KOPT-K1 (cell line): ENCODE measurements at regions not wholly inside any gene's neighbourhood (a gene's known extent, or its start where the extent isn't known, plus 50 kb on each side); places are given as distances from the start of the nearest gene placed in this dataset.

Experiments
- H3K27ac ChIP-seq: fragments of 200-600 bp; sonication (generic); 2 replicates; pipeline ENCODE4 v1.5.1; 2016; ENCODE audit warnings: antibody characterized with exemption, mild to moderate bottlenecking, low read depth, low read length; ENCODE audit not compliant: poor library complexity, severe bottlenecking
- H3K36me3 ChIP-seq: fragments of 200-600 bp; sonication (generic); 2 replicates; pipeline ENCODE4 v1.5.1; 2017; ENCODE audit warnings: antibody characterized with exemption, mild to moderate bottlenecking, low read length, moderate library complexity; ENCODE audit not compliant: insufficient read depth
- H3K9me3 ChIP-seq: fragments of 200-600 bp; sonication (generic); 2 replicates; pipeline ENCODE4 v1.5.1; 2017; ENCODE audit warnings: antibody characterized with exemption, low read length, mild to moderate bottlenecking; ENCODE audit not compliant: insufficient read depth, poor library complexity, severe bottlenecking

DNA sequence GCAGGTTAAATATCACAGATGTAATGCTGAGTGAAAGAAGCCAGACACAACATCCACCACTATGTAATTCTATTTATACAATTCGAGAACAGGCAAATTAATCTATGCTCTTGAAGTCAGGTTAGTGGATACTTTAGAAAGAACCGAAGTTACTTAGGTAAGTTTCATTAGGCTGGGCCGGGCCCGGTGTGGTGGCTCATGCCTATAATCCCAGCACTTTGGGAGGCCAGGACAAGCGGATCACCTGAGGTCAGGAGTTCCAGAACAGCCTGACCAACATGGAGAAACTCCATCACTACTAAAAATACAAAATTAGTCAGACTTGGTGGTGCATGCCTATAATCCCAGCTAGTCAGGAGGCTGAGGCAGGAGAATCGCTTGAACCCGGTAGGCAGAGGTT is 1105.7 kb downstream of the NSUN3 start:
- Histone ChIP-seq H3K9me3 (no peaks in the 10 kb centered on the region), H3K27ac (no peak overlapping the region), H3K36me3 (no peaks in the 10 kb centered on the region)

DNA sequence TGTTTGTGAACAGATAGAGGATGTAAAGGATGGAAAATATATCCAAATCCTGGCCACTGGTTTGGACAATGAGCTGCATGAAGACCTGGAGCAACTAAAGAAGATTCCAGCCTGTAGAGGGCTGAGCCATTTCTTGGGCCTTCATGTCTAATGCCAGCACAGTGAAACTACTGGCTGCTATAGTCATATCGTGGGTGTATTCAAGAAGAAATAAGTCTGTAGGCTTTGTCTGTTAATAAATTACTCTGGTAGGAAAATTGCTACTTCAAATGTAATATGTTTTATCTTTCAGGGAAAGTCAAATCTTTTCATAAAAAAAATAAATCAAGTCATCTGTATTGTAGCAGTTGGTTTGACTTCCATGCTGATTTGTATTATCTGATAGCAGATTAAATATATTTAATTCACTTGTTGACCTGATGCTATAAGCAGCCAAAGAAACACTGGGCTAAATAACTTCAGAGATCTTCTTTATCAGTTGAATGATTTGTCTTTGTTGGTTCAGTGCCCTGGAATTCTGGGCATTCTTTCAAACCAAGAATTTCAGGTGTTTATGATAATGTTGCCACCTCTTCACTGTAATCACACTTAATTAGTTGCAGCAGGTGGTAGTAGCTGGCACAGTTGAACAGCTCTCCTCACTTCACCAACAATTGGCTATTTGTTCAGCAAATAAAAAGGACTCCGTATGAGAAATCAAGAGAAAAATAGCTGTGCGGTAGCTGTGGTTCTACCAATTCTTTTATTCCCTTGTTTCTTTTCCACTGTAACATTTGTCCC is 1109.5 kb downstream of the NSUN3 start:
- H3K27ac ChIP-seq, result no peak overlapping the region
- H3K9me3 ChIP-seq, result no peaks in the 10 kb centered on the region
- H3K36me3 ChIP-seq, result no peaks in the 10 kb centered on the region

DNA sequence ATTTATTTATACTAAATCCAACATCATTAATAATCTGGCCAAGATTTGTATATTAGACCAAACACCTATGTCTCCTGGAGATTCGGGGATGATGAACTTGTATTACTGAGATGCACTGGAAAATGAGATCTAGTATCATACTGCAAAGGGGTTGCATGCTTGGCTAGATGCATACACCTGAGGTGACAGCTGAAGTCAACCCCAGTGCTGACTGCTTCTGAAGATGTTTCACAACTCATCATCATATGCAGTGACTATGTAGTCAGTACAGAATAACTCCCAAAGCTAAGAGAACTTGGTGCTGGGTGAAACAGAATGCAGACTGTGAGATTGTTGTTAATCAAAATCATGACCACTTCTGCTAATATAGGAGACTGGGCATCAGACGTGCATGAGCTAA is 1114.2 kb downstream of the NSUN3 start:
- Histone ChIP-seq H3K9me3 (no peaks in the 10 kb centered on the region), H3K36me3 (no peaks in the 10 kb centered on the region), H3K27ac (no peak overlapping the region)

DNA sequence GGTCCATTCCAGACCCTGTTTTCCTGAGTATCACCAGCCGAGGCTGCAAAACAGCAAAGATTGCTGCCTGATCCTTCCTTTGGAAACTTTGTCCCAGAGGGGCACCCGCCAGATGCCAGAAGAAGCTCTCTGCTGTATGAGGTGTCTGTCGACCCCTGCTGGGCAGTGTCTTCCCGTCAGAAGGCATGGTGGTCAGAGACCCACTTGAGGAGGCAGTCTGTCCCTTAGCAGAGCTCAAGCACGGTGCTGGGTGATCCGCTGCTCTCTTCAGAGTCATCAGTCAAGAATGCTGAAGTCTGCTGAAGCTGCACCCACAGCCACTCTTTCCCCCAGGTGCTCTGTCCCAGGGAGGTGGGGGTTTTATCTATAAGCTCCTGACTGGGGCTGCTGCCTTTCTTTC is 1121.2 kb downstream of the NSUN3 start:
- no peak overlapping the region for H3K27ac ChIP-seq
- H3K36me3 ChIP-seq, result no peaks in the 10 kb centered on the region
- no peaks in the 10 kb centered on the region for H3K9me3 ChIP-seq

DNA sequence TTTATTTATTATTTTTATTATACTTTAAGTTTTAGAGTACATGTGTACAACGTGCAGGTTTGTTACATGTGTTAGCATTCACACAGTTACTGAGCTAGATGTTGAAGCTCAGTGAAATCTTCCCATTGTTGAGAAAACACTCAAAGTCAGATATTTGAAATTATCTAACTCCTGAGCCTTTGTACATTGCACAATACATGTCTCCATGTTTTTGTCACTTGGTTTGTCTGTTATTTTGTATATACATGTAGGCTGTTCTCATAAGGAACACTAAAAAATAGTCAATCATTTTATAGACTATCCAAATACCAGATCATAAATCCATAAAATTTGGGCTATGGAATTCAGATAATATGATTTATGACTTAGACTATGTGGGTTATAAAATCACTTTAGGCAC is 1126.5 kb downstream of the NSUN3 start:
- no peak overlapping the region for H3K27ac ChIP-seq
- no peaks in the 10 kb centered on the region for H3K9me3 ChIP-seq
- no peaks in the 10 kb centered on the region for H3K36me3 ChIP-seq

DNA sequence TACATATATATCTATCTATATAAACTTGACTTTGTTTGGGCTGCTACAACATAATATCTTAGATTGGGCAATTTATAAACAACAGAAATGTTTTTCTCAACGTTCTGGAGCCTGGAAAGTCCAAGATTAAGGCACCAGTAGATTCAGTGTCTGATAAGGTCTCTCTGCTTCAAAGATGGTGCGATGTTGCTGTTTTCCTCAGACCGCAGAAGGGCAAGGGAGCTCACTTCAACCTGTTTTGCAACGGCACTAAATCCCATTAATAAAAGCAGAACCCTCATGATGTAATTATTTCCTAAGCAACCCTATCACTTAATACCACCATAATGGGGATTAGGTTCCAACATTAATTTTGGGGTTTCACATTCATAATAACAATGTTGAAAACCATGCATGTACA is 1134.8 kb downstream of the NSUN3 start:
- Histone ChIP-seq H3K36me3 (no peaks in the 10 kb centered on the region), H3K9me3 (no peaks in the 10 kb centered on the region), H3K27ac (no peak overlapping the region)

DNA sequence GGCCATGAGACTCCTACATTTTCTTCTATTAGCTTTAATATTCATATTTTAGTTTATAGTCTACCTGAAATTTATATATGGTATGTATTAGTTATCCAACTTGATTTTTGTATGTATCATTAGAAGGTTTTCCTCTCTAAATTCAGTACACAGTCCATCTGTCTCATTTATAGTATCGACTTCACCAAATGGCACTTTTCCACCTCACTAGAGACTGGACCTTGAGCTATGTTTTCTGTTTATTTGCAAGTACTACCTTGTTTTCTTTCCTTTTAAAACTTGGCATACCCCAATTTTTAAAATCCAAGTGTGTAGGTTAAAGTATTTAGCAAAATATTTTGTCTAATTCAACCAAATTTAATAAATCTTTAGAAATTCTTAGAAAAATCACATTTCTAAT is 1137.5 kb downstream of the NSUN3 start:
- peaks cover 4% of the 10 kb centered on the region for H3K9me3 ChIP-seq
- no peak overlapping the region for H3K27ac ChIP-seq
- H3K36me3 ChIP-seq, result no peaks in the 10 kb centered on the region

DNA sequence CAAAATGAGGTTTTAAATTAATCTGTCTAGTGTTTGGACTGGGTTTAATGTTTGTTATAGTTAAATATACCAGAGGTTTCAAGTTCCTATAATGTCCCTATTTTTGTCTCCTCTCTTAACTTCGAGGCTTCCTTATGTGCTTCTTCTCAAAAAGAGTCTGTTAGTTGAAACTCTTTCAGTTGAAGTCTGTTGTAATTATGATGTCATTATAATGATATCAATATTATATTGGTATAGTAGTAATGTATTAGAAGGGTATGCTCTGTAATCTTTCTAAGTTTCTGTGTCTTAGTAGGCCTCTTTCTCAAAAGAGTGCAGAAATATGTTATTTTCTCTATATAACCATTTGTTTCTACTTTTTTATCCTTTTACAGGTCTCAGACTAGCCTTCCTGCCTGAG is 1148.0 kb downstream of the NSUN3 start:
- H3K36me3 ChIP-seq, result no peaks in the 10 kb centered on the region
- H3K27ac ChIP-seq, result no peak overlapping the region
- no peaks in the 10 kb centered on the region for H3K9me3 ChIP-seq

DNA sequence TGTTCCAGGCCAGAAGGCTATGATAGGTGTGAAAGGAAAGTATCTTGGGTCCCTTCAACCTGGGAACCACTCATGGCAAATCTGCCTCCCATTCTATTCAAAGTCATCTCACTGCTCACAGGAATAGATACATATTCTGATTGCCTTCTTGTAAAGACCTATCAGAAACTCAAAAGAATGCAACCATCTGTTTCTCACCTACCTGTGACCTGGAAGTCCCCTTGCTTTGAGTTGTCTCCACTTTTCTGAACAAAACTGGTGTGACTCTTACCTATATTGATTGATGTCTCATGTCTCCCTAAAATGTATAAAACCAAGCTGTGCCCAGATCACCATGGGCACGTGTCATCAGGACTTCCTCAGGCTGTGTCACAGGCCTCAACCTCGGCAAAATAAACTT is 1149.3 kb downstream of the NSUN3 start:
- Histone ChIP-seq H3K36me3 (no peaks in the 10 kb centered on the region), H3K9me3 (peaks cover 9% of the 10 kb centered on the region), H3K27ac (no peak overlapping the region)

DNA sequence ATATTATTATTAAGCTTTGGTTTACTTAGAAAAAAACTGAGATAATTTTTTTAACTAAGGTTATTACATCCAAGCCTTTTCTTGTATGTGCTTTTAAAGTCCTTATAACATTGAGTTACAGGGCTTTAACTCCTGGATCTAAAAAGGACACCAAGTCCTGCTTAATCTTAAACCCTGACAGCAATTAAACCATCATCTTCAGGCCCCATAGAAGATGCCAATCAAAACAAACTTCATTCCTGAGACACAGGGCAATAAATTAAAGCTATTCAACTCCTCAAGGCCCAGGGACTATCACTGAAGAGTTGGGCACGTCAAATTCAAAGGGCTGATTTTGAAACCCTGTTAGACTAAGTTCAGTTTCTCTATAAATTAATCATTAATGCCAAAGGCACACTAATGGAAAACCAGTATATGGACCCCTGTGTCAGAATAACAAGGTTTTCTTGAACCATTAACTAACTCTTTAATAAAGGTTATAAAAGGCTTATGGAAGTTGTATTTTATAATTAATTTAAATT is 1152.6 kb downstream of the NSUN3 start:
- no peak overlapping the region for H3K27ac ChIP-seq
- peaks cover 16% of the 10 kb centered on the region for H3K9me3 ChIP-seq
- no peaks in the 10 kb centered on the region for H3K36me3 ChIP-seq

DNA sequence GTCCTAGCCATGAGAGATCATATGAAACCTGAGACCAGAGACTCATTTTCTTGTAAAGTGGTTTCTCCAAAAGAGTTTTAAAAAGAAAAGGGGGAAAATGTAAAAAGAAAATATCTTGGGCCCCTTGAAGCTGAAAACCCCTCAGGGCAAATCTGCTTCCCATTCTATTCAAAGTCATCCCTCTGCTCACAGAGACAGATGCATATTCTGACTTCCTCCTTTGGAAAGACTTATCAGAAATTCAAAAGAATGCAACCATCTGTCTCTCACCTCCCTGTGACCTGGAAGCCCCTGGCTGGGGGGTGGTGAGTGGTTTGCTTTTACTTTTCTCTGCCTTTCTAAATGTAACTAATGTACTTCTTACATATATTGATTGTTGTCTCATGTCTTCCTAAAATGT is 1154.8 kb downstream of the NSUN3 start:
- Histone ChIP-seq H3K9me3 (peaks cover 16% of the 10 kb centered on the region), H3K27ac (no peak overlapping the region), H3K36me3 (no peaks in the 10 kb centered on the region)

DNA sequence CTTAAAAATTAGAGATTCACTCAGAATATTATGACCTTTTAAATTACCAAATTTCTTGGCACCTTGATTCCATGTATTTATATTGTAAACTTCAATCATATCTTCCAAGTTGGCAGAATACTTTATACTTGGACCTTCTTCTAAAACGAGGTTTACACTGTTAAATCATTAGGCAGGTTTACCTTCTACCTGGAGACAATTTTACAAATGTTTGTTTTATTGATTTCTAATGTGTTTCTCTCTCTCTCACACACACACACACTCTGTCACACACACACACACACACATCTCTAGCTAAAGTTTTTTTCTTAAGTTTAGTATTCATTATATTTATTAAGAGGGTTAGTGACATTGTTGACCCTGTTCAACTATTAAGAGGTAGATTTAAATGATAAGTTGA is 1155.6 kb downstream of the NSUN3 start:
- Histone ChIP-seq H3K9me3 (peaks cover 16% of the 10 kb centered on the region), H3K27ac (no peak overlapping the region), H3K36me3 (no peaks in the 10 kb centered on the region)

DNA sequence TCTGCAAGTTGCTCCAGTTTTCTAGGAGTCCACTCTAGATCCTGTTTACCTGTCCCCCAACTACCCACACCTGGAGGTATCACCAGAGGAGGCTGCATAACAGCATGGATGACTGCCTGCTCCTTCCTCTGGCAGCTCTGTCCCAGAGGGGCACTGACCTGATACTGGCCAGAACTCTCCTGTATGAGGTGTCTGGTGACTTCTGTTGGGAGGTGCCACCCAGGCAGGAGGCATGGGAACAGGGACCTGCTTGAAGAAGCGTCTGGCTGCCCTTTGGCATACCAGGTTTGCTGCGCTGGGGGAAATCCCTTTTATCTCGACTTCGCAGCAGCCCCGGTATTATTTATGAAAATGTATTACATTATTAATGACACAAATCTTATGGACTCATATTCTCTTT is 1163.6 kb downstream of the NSUN3 start:
- Histone ChIP-seq H3K36me3 (no peaks in the 10 kb centered on the region), H3K9me3 (no peaks in the 10 kb centered on the region), H3K27ac (no peak overlapping the region)

DNA sequence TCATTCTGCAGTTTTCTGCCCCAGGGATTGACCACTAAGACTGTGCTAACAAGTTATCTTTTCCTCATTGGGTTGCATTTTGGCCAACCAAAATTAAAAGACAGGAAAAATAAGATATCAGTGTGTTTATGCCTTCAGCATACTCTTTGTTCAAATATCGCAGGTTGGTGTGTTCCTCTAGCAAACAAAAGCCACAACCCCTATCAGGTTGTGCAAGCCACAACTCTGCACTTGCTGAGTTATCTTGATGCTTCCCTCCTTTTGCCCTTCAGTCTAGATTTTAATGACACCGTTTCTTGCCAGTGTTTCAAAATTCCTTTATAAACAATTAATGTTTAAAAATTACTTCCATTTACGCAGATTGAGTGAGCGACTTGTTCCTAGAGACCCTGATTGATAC is 1164.2 kb downstream of the NSUN3 start:
- H3K36me3 ChIP-seq, result no peaks in the 10 kb centered on the region
- no peak overlapping the region for H3K27ac ChIP-seq
- no peaks in the 10 kb centered on the region for H3K9me3 ChIP-seq

DNA sequence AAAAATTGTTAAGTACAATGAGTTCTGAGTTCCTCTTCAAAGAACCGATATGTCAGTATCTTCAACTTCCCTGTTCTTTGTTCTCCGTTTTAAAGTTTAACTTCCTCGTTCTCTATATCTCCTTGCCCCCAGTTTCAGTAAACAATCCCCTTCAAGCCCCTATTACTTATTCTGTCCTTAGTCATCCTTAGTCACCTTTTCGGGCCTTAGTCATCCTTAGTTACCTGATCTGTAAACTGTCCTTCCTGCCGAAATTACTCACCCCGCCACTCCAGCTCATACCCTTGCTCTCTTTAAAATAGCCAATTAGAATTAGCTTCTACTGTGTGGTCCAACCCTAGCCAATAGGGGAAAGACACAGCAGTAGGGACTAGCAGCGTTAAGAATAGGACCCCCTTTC is 1165.6 kb downstream of the NSUN3 start:
- Histone ChIP-seq H3K36me3 (no peaks in the 10 kb centered on the region), H3K9me3 (no peaks in the 10 kb centered on the region), H3K27ac (no peak overlapping the region)

DNA sequence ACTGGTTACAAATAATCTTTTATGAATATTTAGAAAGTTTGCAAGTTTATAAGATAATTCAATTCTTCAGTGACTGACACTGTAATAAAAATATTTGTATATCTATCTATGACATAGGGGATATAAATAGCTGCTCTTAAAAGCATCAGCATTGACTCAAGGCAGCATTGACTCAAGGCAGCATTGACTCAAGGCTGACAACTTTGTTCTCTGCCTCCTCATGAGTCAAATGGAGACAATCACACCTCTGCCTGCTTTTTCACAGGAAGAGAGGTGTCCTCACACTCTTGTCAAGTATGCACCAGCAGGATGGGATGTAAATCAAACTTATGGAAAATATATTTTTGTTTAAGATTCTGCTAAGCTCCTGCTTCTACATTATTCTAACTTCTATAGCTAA is 1173.1 kb downstream of the NSUN3 start:
- Histone ChIP-seq H3K9me3 (no peaks in the 10 kb centered on the region), H3K36me3 (no peaks in the 10 kb centered on the region), H3K27ac (no peak overlapping the region)
